Ishikawa (cell line): ENCODE measurements at regions not wholly inside any gene's neighbourhood (a gene's known extent, or its start where the extent isn't known, plus 50 kb on each side); places are given as distances from the start of the nearest gene placed in this dataset.

ENCODE experiments used
- CEBPB ChIP-seq: IDR thresholded peaks from 2 replicates; pipeline ENCODE4 v1.6.1; 2012
- CREB1 ChIP-seq: IDR thresholded peaks from 2 replicates; pipeline ENCODE4 v1.6.1; 2012; ENCODE audit warnings: low read depth
- EP300 ChIP-seq: IDR thresholded peaks from 2 replicates; pipeline ENCODE4 v1.6.1; 2012; ENCODE audit warnings: borderline replicate concordance
- FOXM1 ChIP-seq: IDR thresholded peaks from 2 replicates; pipeline ENCODE4 v1.6.1; 2012; ENCODE audit warnings: low read depth, borderline replicate concordance
- NFIC ChIP-seq: IDR thresholded peaks from 2 replicates; pipeline ENCODE4 v1.6.1; 2012
- RAD21 ChIP-seq: IDR thresholded peaks from 2 replicates; pipeline ENCODE4 v1.6.1; 2012; ENCODE audit warnings: low read depth
- TAF1 ChIP-seq: IDR thresholded peaks from 2 replicates; pipeline ENCODE4 v1.6.1; 2012; ENCODE audit warnings: low read depth, mild to moderate bottlenecking
- TCF12 ChIP-seq: IDR thresholded peaks from 2 replicates; pipeline ENCODE4 v1.6.1; 2012; ENCODE audit warnings: low read depth
- TEAD4 ChIP-seq: IDR thresholded peaks from 2 replicates; pipeline ENCODE4 v1.6.1; 2012
- YY1 ChIP-seq: IDR thresholded peaks from 2 replicates; pipeline ENCODE4 v1.6.1; 2012; ENCODE audit warnings: low read depth
- TF ChIP-seq, protein P1 (sequence below): IDR thresholded peaks from 2 replicates; pipeline ENCODE4 v1.6.1; 2012; ENCODE audit warnings: low read depth, mild to moderate bottlenecking
- TF ChIP-seq, protein P2 (sequence below): IDR thresholded peaks from 2 replicates; pipeline ENCODE4 v1.6.1; 2012
- TF ChIP-seq, protein P3 (sequence below): IDR thresholded peaks from 2 replicates; pipeline ENCODE4 v1.6.1; 2012

DNA sequence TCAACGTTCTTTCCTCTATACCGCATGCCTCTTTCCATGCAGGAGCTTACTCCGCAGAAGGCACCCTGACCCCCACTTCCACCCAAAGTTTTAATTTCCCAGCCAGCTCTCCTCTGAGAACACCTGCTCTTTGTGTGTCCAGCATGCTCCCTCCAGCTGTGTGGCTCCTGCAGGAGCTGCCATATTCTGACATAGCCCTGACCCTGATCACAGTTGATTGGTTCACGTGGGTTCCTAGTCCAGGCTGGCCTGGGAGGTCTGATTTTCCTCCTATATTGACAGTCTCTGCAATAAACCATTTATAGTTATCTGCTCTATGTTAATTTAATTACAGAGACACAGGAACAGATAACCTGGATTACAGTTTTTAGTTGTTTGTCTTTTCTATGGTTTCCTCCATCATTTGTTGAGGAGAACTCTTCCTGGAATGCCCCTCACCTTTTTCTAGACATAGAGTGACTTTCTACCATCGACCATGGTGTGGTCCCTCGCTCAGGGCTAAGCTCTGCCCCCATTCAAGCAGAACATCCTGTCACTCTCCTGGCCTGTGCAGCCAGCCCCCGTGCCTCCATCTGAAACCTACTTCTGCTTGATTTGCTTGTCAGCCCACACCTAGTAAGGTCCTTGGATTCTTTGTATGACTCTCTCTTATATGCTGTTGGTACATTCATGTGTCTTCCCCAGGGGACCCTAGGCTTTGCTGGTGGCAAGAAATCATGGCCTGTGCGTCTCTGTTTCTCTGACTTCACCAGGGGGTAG, 231.5 kb downstream of the LPIN1 start:
- TF ChIP-seq, protein P1, sequence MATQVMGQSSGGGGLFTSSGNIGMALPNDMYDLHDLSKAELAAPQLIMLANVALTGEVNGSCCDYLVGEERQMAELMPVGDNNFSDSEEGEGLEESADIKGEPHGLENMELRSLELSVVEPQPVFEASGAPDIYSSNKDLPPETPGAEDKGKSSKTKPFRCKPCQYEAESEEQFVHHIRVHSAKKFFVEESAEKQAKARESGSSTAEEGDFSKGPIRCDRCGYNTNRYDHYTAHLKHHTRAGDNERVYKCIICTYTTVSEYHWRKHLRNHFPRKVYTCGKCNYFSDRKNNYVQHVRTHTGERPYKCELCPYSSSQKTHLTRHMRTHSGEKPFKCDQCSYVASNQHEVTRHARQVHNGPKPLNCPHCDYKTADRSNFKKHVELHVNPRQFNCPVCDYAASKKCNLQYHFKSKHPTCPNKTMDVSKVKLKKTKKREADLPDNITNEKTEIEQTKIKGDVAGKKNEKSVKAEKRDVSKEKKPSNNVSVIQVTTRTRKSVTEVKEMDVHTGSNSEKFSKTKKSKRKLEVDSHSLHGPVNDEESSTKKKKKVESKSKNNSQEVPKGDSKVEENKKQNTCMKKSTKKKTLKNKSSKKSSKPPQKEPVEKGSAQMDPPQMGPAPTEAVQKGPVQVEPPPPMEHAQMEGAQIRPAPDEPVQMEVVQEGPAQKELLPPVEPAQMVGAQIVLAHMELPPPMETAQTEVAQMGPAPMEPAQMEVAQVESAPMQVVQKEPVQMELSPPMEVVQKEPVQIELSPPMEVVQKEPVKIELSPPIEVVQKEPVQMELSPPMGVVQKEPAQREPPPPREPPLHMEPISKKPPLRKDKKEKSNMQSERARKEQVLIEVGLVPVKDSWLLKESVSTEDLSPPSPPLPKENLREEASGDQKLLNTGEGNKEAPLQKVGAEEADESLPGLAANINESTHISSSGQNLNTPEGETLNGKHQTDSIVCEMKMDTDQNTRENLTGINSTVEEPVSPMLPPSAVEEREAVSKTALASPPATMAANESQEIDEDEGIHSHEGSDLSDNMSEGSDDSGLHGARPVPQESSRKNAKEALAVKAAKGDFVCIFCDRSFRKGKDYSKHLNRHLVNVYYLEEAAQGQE = no peak
- TF ChIP-seq TCF12 (no peak), TAF1 (no peak), FOXM1 (no peak), CREB1 (no peak), YY1 (no peak), EP300 (no peak), CEBPB (no peak), NFIC (no peak), RAD21 (no peak), TEAD4 (no peak)
- TF ChIP-seq, protein P2, sequence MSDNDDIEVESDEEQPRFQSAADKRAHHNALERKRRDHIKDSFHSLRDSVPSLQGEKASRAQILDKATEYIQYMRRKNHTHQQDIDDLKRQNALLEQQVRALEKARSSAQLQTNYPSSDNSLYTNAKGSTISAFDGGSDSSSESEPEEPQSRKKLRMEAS = no peak
- TF ChIP-seq, protein P3, sequence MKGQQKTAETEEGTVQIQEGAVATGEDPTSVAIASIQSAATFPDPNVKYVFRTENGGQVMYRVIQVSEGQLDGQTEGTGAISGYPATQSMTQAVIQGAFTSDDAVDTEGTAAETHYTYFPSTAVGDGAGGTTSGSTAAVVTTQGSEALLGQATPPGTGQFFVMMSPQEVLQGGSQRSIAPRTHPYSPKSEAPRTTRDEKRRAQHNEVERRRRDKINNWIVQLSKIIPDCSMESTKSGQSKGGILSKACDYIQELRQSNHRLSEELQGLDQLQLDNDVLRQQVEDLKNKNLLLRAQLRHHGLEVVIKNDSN = no peak
